ENCODE measurements at regions not wholly inside any gene's neighbourhood (a gene's known extent, or its start where the extent isn't known, plus 50 kb on each side); places are given as distances from the start of the nearest gene placed in this dataset.

- Mint-ChIP-seq H3K27ac (no peak overlapping the region), H3K4me3 (no peak overlapping the region), H3K9me3 (no peaks in the 10 kb centered on the region), H3K27me3 (ENCODE audit: insufficient read depth, low read depth) (peaks cover 2% of the 10 kb centered on the region), H3K4me1 (no peaks in the 10 kb centered on the region), H3K36me3 (no peaks in the 10 kb centered on the region)
- no peak overlapping the region for H3K4me3 ChIP-seq
- H3K9me3 ChIP-seq (ENCODE audit: low read depth), result no peaks in the 10 kb centered on the region
- no peak overlapping the region for H3K27ac ChIP-seq
- H3K27me3 ChIP-seq, result peaks cover 6% of the 10 kb centered on the region
- TF ChIP-seq EZH2phosphoT487 (IDR thresholded peaks at IDR 0.05) (no peak), EZH2 (IDR thresholded peaks at IDR 0.05) (no peak), CTCF (IDR thresholded peaks at IDR 0.05) (no peak)
- H4K20me1 ChIP-seq (ENCODE audit: low read depth), result no peaks in the 10 kb centered on the region
- H2AFZ ChIP-seq (replicated peaks), result no peak overlapping the region
- H3F3A ChIP-seq (ENCODE audit: low read depth), result no peaks in the 10 kb centered on the region
- no peak for DNase-seq (ENCODE audit: low spot score)
- peaks cover 6% of the 10 kb centered on the region for H3K4me1 ChIP-seq
- no peaks in the 10 kb centered on the region for H3K79me2 ChIP-seq (ENCODE audit: low read depth)
- no peak overlapping the region for H3K9ac ChIP-seq
- no peak overlapping the region for H3K4me2 ChIP-seq
- no peaks in the 10 kb centered on the region for H3K36me3 ChIP-seq
These were observed 83.1 kb upstream of the CPLX2 start for GRCh38 chr5:175788155-175788787.

GRCh38 chr5:175789670-175790069 is 81.7 kb upstream of the CPLX2 start:
- no peaks in the 10 kb centered on the region for H4K20me1 ChIP-seq (ENCODE audit: low read depth)
- H3K9ac ChIP-seq, result no peak overlapping the region
- no peaks in the 10 kb centered on the region for H3K9me3 Mint-ChIP-seq
- H3K79me2 ChIP-seq (ENCODE audit: low read depth), result no peaks in the 10 kb centered on the region
- H3K4me1 ChIP-seq, result no peaks in the 10 kb centered on the region
- no peaks in the 10 kb centered on the region for H3K36me3 Mint-ChIP-seq
- H3F3A ChIP-seq (ENCODE audit: low read depth), result no peaks in the 10 kb centered on the region
- peaks cover 2% of the 10 kb centered on the region for H3K27me3 Mint-ChIP-seq (ENCODE audit: insufficient read depth, low read depth)
- no peaks in the 10 kb centered on the region for H3K9me3 ChIP-seq (ENCODE audit: low read depth)
- H3K4me2 ChIP-seq, result no peak overlapping the region
- H3K4me1 Mint-ChIP-seq, result no peaks in the 10 kb centered on the region
- no peak overlapping the region for H3K4me3 Mint-ChIP-seq
- no peak for DNase-seq (ENCODE audit: low spot score)
- H3K4me3 ChIP-seq, result no peak overlapping the region
- H3K27me3 ChIP-seq, result peaks cover 20% of the 10 kb centered on the region
- no peak overlapping the region for H3K27ac ChIP-seq
- TF ChIP-seq EZH2phosphoT487 (IDR thresholded peaks at IDR 0.05) (no peak), CTCF (IDR thresholded peaks at IDR 0.05) (no peak), EZH2 (IDR thresholded peaks at IDR 0.05) (no peak)
- H3K36me3 ChIP-seq, result no peaks in the 10 kb centered on the region
- no peak overlapping the region for H3K27ac Mint-ChIP-seq
- H2AFZ ChIP-seq (replicated peaks), result no peak overlapping the region

- Histone ChIP-seq H3K9me3 (ENCODE audit: low read depth) (no peaks in the 10 kb centered on the region), H2AFZ (replicated peaks) (no peak overlapping the region), H3K4me2 (no peak overlapping the region), H3K79me2 (ENCODE audit: low read depth) (no peaks in the 10 kb centered on the region), H3K27ac (no peak overlapping the region), H4K20me1 (ENCODE audit: low read depth) (peaks cover 6% of the 10 kb centered on the region), H3K36me3 (no peaks in the 10 kb centered on the region), H3K27me3 (peaks cover 29% of the 10 kb centered on the region), H3K9ac (no peak overlapping the region), H3F3A (ENCODE audit: low read depth) (peaks cover under 1% of the 10 kb centered on the region), H3K4me3 (no peak overlapping the region), H3K4me1 (no peaks in the 10 kb centered on the region)
- H3K9me3 Mint-ChIP-seq, result no peaks in the 10 kb centered on the region
- H3K36me3 Mint-ChIP-seq, result no peaks in the 10 kb centered on the region
- no peak overlapping the region for H3K4me3 Mint-ChIP-seq
- H3K4me1 Mint-ChIP-seq, result peaks cover 2% of the 10 kb centered on the region
- no peak for DNase-seq (ENCODE audit: low spot score)
- no peak for TF ChIP-seq CTCF (IDR thresholded peaks at IDR 0.05)
- no peak for TF ChIP-seq EZH2 (IDR thresholded peaks at IDR 0.05)
- TF ChIP-seq EZH2phosphoT487 (IDR thresholded peaks at IDR 0.05), result no peak
- H3K27me3 Mint-ChIP-seq (ENCODE audit: insufficient read depth, low read depth), result peaks cover 9% of the 10 kb centered on the region
- H3K27ac Mint-ChIP-seq, result no peak overlapping the region
These were observed 80.6 kb upstream of the CPLX2 start for GRCh38 chr5:175790796-175791195.

Measured in neural progenitor cell (in vitro differentiated cells).